CD14-positive monocyte (primary cell): ENCODE measurements at regions not wholly inside any gene's neighbourhood (a gene's known extent, or its start where the extent isn't known, plus 50 kb on each side); places are given as distances from the start of the nearest gene placed in this dataset.

Experiments used
- DNase-seq, 3 donors: peaks; one replicate each; pipeline ENCODE4 v3.0.0-alpha.2; 2011 to 2022
- H2AFZ ChIP-seq: 2 replicates; pipeline ENCODE4 v1.6.0; 2012; ENCODE audit warnings: mild to moderate bottlenecking, low read depth, low read length, inconsistent platforms; ENCODE audit not compliant: insufficient read depth, poor library complexity, severe bottlenecking
- H3K27ac ChIP-seq, 2 donors: 1 replicate in 1 of 2; 2 replicates in 1 of 2; pipeline ENCODE4 v1.5.1; 2012 to 2013; ENCODE audit warnings: low read length in 2 of 2, control low read depth in 1 of 2, inconsistent platforms in 1 of 2, low read depth in 1 of 2, mild to moderate bottlenecking in 1 of 2
- H3K27me3 ChIP-seq, 2 donors: one replicate each; pipeline versions ENCODE4 v1.6.0 to v1.6.1; 2011 to 2013; ENCODE audit warnings: low read length in 2 of 2; ENCODE audit not compliant: control insufficient read depth in 2 of 2, insufficient read depth in 2 of 2
- H3K36me3 ChIP-seq, 2 donors: replicated peaks in 1 of 2; 1 replicate in 1 of 2; 2 replicates in 1 of 2; pipeline versions ENCODE4 v1.5.1 to v1.6.1; 2012 to 2013; ENCODE audit warnings: low read length in 2 of 2, control low read depth in 1 of 2, inconsistent platforms in 1 of 2, mild to moderate bottlenecking in 1 of 2; ENCODE audit not compliant: insufficient read depth in 2 of 2, control insufficient read depth in 1 of 2
- H3K4me1 ChIP-seq, 2 donors: 1 replicate in 1 of 2; 2 replicates in 1 of 2; pipeline versions ENCODE4 v1.5.1 to v1.6.1; 2012 to 2013; ENCODE audit warnings: low read length in 2 of 2, control low read depth in 1 of 2, inconsistent platforms in 1 of 2, mild to moderate bottlenecking in 1 of 2, moderate library complexity in 1 of 2; ENCODE audit not compliant: insufficient read depth in 2 of 2, control insufficient read depth in 1 of 2
- H3K4me2 ChIP-seq: replicated peaks from 2 replicates; pipeline ENCODE3; 2012; ENCODE audit warnings: low read length, moderate library complexity, mild to moderate bottlenecking; ENCODE audit not compliant: poor library complexity, severe bottlenecking; ENCODE audit errors: extremely low read depth
- H3K4me3 ChIP-seq, 3 experiments: fragments of 200-600 bp in 1 of 3; sonication (generic) in 1 of 3; replicated peaks in 1 of 3; 1 replicate in 2 of 3; 2 replicates in 1 of 3; pipeline ENCODE4 v1.5.1; 2011 to 2013; ENCODE audit warnings: low read length in 3 of 3, mild to moderate bottlenecking in 3 of 3, control low read depth in 2 of 3, low read depth in 2 of 3, inconsistent platforms in 1 of 3, moderate library complexity in 1 of 3
- H3K79me2 ChIP-seq: 2 replicates; pipeline ENCODE4 v1.6.0; 2012; ENCODE audit warnings: mild to moderate bottlenecking, control low read depth, inconsistent platforms, low read length, moderate library complexity; ENCODE audit not compliant: insufficient read depth
- H3K9ac ChIP-seq: 2 replicates; pipeline ENCODE4 v1.6.0; 2017; ENCODE audit warnings: low read length, mild to moderate bottlenecking; ENCODE audit not compliant: insufficient read depth, poor library complexity, severe bottlenecking
- H3K9me3 ChIP-seq, 2 donors: replicated peaks in 1 of 2; 1 replicate in 1 of 2; 2 replicates in 1 of 2; pipeline versions ENCODE4 v1.5.1 to v1.6.1; 2012 to 2013; ENCODE audit warnings: low read length in 2 of 2, control low read depth in 1 of 2; ENCODE audit not compliant: control insufficient read depth in 1 of 2, insufficient read depth in 1 of 2
- H4K20me1 ChIP-seq: 2 replicates; pipeline ENCODE4 v1.6.0; 2012; ENCODE audit warnings: mild to moderate bottlenecking, low read length, control low read depth, moderate library complexity; ENCODE audit not compliant: insufficient read depth
- H3K27ac Mint-ChIP-seq, 7 donors: one replicate each; pipeline ENCODE4 v1.8.0; 2020; ENCODE audit warnings: mild to moderate bottlenecking in 7 of 7, mixed read lengths in 7 of 7, moderate library complexity in 6 of 7, inconsistent platforms in 2 of 7
- H3K27me3 Mint-ChIP-seq, 3 donors: one replicate each; pipeline ENCODE4 v1.8.0; 2021 to 2022; ENCODE audit warnings: low read depth in 3 of 3, mild to moderate bottlenecking in 3 of 3, mixed read lengths in 3 of 3, moderate library complexity in 3 of 3, inconsistent platforms in 1 of 3
- H3K36me3 Mint-ChIP-seq, 2 donors: one replicate each; pipeline ENCODE4 v1.8.0; 2020; ENCODE audit warnings: mixed read lengths in 2 of 2, inconsistent platforms in 1 of 2, mild to moderate bottlenecking in 1 of 2
- H3K4me1 Mint-ChIP-seq: one replicate; pipeline ENCODE4 v1.8.0; 2020; ENCODE audit warnings: mild to moderate bottlenecking, mixed read lengths
- H3K4me3 Mint-ChIP-seq, 2 donors: one replicate each; pipeline ENCODE4 v1.8.0; 2020; ENCODE audit warnings: mild to moderate bottlenecking in 2 of 2, mixed read lengths in 2 of 2, moderate library complexity in 1 of 2
- H3K9me3 Mint-ChIP-seq, 7 donors: one replicate each; pipeline ENCODE4 v1.8.0; 2020 to 2022; ENCODE audit warnings: mixed read lengths in 7 of 7, mild to moderate bottlenecking in 6 of 7, moderate library complexity in 6 of 7, inconsistent platforms in 2 of 7
- CTCF ChIP-seq: fragments of 200-600 bp; IDR thresholded peaks from one replicate; pipeline ENCODE4 v1.8.0; 2022; ENCODE audit warnings: antibody characterized with exemption, mild to moderate bottlenecking
- WGBS: methylation state at CpG from one replicate; pipeline ENCODE4 v1.1.5; 2013; ENCODE audit warnings: missing lambda C conversion rate; ENCODE audit not compliant: insufficient coverage; 5-methylcytosine and 5-hydroxymethylcytosine counted together
- intact Hi-C, 2 donors: fragments of 100-400 bp; cut with micrococcal nuclease; formaldehyde crosslinking; loops; one replicate each; pipeline versions ENCODE4 v1.15.0 to v1.15.1; 2023

- peaks cover 7% of the 10 kb centered on the region for H3K4me1 Mint-ChIP-seq
- H3K27me3 Mint-ChIP-seq: peaks cover 0 to 3% (median 2%) of the 10 kb centered on the region in 3 donors
- no peaks in the 10 kb centered on the region for H3K36me3 ChIP-seq
- no peak overlapping the region for H3K27ac ChIP-seq
- no peaks in the 10 kb centered on the region for H3K9me3 Mint-ChIP-seq
- no peaks in the 10 kb centered on the region for H3K79me2 ChIP-seq
- WGBS: no CpG with 5 or more reads among the region's 4 CpGs
- H4K20me1 ChIP-seq: no peaks in the 10 kb centered on the region
- intact Hi-C loops: no loop called here
- no peak overlapping the region for H3K4me3 Mint-ChIP-seq
- no peaks in the 10 kb centered on the region for H3K27me3 ChIP-seq
- H3K4me1 ChIP-seq: peaks cover 0 to 7% of the 10 kb centered on the region in 2 donors
- peak overlapping the region in 1 of 7 donors; percentile 37 for H3K27ac Mint-ChIP-seq
- no peak overlapping the region for H2AFZ ChIP-seq
- H3K9me3 ChIP-seq: no peaks in the 10 kb centered on the region
- no peak for TF ChIP-seq CTCF
- H3K4me2 ChIP-seq: no peak overlapping the region
- DNase-seq: no peak
- no peak overlapping the region for H3K4me3 ChIP-seq
- no peaks in the 10 kb centered on the region for H3K36me3 Mint-ChIP-seq
- H3K9ac ChIP-seq: no peak overlapping the region
These were observed 209.4 kb upstream of the IL12B start for GRCh38 chr5:159539678-159540077.

- H3K27me3 Mint-ChIP-seq: peaks cover 0 to 3% (median 2%) of the 10 kb centered on the region in 3 donors
- Histone ChIP-seq H3K27me3 (no peaks in the 10 kb centered on the region), H4K20me1 (no peaks in the 10 kb centered on the region), H3K9me3 (peaks cover 0 to 5% of the 10 kb centered on the region in 2 donors), H2AFZ (no peak overlapping the region), H3K4me3 (no peak overlapping the region), H3K79me2 (no peaks in the 10 kb centered on the region), H3K4me1 (peaks cover 8 to 19% of the 10 kb centered on the region in 2 donors), H3K27ac (no peak overlapping the region), H3K36me3 (no peaks in the 10 kb centered on the region), H3K9ac (no peak overlapping the region), H3K4me2 (no peak overlapping the region)
- H3K4me3 Mint-ChIP-seq: no peak overlapping the region
- H3K9me3 Mint-ChIP-seq: peaks cover 4 to 8% (median 6%) of the 10 kb centered on the region in 7 donors
- no CpG with 5 or more reads among the region's 1 CpG for WGBS
- intact Hi-C loops: no loop called here
- DNase-seq: no peak
- H3K36me3 Mint-ChIP-seq: no peaks in the 10 kb centered on the region
- TF ChIP-seq CTCF: no peak
- peaks cover 24% of the 10 kb centered on the region for H3K4me1 Mint-ChIP-seq
- H3K27ac Mint-ChIP-seq: peak overlapping the region in 1 of 7 donors; percentile 49
These were observed 213.0 kb upstream of the IL12B start for GRCh38 chr5:159543326-159543725.
